GM12865 (cell line): ENCODE measurements at regions not wholly inside any gene's neighbourhood (a gene's known extent, or its start where the extent isn't known, plus 50 kb on each side); places are given as distances from the start of the nearest gene placed in this dataset.

Source experiments
- DNase-seq: peaks from one replicate; pipeline ENCODE4 v3.0.0; 2010; ENCODE audit warnings: low read depth
- H3K4me3 ChIP-seq: 2 replicates; pipeline ENCODE4 v1.5.1; 2011; ENCODE audit warnings: mild to moderate bottlenecking, low read depth, low read length, control low read depth
- CTCF ChIP-seq: IDR thresholded peaks from 2 replicates; pipeline ENCODE4 v1.5.1; 2011; ENCODE audit warnings: low read length, control low read depth, low read depth, inconsistent platforms; ENCODE audit not compliant: insufficient read depth; ENCODE audit errors: missing control alignments

DNA sequence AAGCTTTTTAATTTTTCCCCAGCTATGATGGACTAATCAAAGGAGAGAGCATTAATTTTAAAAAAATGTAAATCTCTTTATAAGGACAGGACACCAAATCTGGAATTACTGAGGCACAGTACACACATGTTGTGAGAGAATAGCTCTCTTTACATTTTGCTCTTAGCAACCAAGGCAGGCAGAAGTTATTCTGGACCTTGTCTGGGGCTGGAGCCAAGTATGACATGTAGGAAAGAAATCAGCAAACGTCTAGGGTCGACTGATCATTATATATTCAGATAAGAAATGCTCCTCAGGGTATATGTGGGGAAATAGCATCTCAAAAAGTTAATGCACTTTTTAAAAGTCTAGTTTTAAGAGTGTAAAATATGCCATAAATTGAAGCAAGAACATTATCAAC is 1330.0 kb upstream of the CELF4 start:
- no peak for TF ChIP-seq CTCF
- no peak for DNase-seq
- no peak overlapping the region for H3K4me3 ChIP-seq

GRCh38 chr18:38887671-38888020 is 1322.0 kb upstream of the CELF4 start:
- no peak overlapping the region for H3K4me3 ChIP-seq
- DNase-seq: no peak

GRCh38 chr18:38886861-38887670 is 1321.5 kb upstream of the CELF4 start:
- no peak overlapping the region for H3K4me3 ChIP-seq
- no peak for TF ChIP-seq CTCF
- no peak for DNase-seq

More at GRCh38 chr18:38887671-38888020, 1322.0 kb upstream of the CELF4 start:
- TF ChIP-seq CTCF: no peak

GRCh38 chr18:38886235-38886634 is 1320.6 kb upstream of the CELF4 start:
- TF ChIP-seq CTCF: no peak
- no peak overlapping the region for H3K4me3 ChIP-seq
- no peak for DNase-seq

GRCh38 chr18:38884050-38884449 is 1318.5 kb upstream of the CELF4 start:
- no peak for TF ChIP-seq CTCF
- H3K4me3 ChIP-seq: no peak overlapping the region
- no peak for DNase-seq

GRCh38 chr18:38883111-38883510 is 1317.5 kb upstream of the CELF4 start:
- no peak for TF ChIP-seq CTCF
- no peak overlapping the region for H3K4me3 ChIP-seq
- no peak for DNase-seq

GRCh38 chr18:38879871-38880270 is 1314.3 kb upstream of the CELF4 start:
- DNase-seq: no peak
- H3K4me3 ChIP-seq: no peak overlapping the region
- no peak for TF ChIP-seq CTCF
